Hematopoietic multipotent progenitor cell treated with erythropoietin and hydrocortisone succinate and interleukin-3 and kit ligand, for 15 days (in vitro differentiated cells): ENCODE measurements at regions not wholly inside any gene's neighbourhood (a gene's known extent, or its start where the extent isn't known, plus 50 kb on each side); places are given as distances from the start of the nearest gene placed in this dataset.

Source experiments
- DNase-seq: peaks from one replicate; pipeline ENCODE4 v3.0.0-alpha.2; 2015; ENCODE audit warnings: low spot score

DNA sequence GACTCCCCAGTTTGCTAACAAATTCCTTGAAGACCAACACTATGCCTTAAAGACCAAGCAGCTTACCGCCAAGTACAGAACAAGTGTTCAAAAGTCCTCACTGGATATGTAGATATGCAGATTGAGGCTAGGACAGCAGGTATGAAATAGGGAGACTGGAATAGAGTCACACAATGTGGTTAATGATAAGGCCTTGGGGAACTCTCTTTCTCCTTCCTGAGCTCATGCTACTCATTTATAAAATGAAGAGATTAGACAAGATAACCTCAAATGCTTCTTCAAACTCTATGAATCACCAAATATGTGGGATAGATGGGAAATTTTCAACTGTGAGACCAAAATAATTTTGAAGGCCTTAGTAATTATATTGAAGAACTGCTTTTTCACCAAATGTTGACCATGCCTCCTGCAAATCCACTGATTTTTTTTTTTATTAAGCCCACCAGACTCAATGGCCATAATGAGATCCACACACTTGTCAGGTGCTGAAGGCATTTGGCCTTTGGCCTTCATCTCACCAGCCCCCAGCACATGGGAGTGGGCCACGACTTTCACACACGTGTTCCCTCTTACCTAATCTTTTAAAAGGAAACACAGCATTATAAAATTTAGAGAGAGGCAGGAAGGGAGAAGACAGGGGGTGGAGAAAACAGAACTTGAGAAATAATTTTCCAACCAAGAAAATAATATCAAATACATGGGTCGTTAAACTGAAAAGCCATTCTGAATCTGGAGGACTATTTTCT, 181.5 kb downstream of the EN1 start:
- no peak for DNase-seq

DNA sequence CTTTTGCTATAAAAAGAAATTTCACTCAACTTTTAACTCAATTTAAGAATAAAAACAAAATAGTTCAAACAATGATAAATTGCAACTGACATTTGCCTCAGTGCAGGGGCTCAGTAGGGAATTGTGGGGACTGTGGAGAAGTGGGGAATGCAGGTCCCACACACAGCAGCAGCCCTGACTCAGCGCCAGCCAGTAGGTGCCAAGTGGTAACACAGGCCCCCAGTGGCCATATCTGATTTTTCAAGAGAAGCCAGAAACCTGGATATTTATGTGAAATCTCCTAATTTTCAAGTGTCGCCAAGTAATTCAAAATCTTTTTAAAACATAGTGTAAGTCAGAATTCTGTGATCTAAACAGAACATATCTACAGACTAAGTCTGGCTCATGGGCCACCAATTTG, 186.3 kb downstream of the EN1 start:
- DNase-seq = no peak

DNA sequence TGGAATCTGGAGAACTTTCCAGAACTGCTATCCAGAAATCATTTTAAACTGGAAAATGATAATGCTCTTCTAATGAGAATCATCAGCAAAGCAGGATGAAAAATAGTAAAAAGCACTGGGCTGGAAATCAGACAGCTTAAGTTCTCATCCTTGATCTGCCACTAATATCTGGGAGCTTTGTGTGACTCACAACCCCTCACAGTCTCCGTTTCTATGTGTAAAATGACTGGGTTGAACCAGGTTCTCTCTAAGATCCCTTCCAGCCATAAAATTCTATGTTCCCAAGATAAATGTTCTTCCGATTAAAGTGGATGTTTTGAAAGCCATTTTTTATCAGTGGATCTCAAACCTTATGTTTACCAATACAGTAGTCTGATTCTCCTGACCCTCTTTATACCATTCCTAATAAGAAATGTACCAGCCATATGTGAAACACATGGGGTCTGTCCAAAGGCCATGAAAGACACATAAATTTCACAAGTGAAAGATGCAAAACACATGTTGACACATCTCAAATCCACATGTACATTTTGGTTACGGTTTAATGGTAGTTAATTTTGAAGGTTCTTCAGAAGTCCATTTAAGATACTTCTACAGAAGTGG, 188.8 kb downstream of the EN1 start:
- DNase-seq = no peak

DNA sequence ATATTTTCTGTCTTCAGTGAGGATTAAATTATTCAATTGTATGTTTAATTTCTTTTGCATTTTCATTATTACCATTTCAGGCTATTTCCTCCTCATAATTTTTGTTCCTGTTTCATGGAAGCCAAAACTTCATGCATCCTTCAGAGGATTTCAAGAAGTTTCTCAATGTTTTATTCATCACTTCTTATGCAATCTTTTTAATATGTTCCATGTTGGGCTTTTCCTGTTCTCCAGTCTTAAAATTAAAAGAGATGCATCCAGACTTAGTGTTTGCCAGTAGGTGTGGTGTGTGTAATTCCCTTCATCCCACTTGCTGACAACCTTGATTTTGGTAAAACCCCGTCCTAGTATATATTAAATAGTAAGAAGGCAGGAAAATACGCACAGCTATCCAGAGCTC, 190.0 kb downstream of the EN1 start:
- no peak for DNase-seq

- no peak for DNase-seq
Measured at GRCh38 chr2:118654945-118655344, 192.5 kb downstream of the EN1 start.

- no peak for DNase-seq
Measured at GRCh38 chr2:118650327-118650726, 197.1 kb downstream of the EN1 start.

DNA sequence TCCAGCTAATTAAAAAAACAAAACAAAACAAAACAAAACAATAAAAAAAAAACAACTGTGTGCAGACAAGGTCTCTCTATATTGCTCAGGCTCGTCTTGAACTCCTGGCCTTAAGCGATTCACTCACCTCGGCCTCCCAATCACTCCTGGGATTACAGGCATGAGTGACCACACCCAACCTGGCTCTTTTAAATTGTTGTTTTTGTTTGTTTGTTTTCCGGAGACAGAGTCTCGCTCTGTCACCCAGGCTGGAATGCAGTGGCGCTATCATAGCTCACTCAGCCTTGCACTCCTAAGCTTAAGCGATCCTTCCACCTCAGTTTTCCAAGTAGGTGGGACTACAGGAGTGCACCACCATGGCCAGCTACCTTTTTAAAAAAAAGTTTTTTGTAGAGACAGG, 201.6 kb downstream of the EN1 start:
- DNase-seq = no peak

GRCh38 chr2:118644190-118644589, 203.3 kb downstream of the EN1 start:
- no peak for DNase-seq

- DNase-seq = no peak
Measured at GRCh38 chr2:118643294-118643693, 204.2 kb downstream of the EN1 start.

GRCh38 chr2:118642501-118642900, 204.9 kb downstream of the EN1 start:
- DNase-seq = no peak

DNA sequence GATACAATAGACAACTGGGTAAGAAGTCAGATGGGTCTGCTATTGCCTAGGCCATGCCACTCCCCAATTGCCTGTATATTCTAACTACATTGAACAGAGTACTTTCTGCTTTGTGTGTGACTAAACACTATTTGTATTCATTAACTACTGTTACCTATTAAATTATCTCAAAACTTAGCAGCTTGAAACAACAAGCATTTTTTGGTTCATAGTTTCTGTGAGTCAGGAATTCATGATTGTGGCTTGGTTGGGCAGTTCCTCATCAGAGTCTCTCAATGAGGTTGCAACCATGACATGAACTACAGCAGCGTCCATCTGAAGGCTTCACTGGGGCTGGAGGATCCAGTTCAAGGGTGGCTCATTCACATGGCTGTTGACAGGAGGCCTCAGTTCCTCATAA, 205.7 kb downstream of the EN1 start:
- DNase-seq = no peak

DNA sequence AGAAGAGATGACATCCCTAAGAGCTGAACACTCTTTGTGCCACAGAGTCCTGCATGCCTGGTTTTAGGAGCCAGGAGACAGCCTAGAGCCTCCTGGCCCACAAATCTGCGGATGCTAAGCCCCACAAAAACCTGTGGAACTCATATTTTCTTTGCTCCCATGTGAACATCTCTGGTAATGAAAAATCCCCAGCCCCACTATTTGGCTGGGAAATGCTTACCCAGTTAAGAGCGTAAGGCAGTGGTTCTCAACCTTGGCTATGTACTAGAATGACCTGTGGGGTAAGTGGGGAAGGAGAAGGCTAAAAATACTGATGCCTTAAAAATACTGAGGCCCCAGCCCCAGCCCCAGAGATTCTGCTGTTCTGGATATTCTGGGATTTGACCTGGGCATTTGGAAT, 208.1 kb downstream of the EN1 start:
- DNase-seq = no peak

DNA sequence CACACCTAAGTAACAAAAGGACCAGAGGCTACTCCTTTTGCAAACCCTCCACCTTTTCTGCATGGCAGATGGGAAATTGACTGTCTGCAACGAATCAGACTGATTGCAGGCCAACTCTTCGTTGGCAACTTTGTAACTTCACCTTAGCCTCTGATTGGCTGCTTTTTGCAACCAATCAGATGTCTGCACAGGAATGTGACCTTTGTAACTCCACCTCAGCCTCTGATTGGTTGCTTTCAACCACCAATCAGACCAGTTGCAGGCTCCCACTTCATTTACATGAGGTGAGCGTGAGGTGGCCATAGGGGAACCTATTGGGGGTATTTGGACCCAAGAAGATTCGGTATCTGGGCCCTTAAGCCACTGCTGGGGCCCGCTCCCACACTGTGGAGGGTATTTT, 209.0 kb downstream of the EN1 start:
- DNase-seq = no peak

DNA sequence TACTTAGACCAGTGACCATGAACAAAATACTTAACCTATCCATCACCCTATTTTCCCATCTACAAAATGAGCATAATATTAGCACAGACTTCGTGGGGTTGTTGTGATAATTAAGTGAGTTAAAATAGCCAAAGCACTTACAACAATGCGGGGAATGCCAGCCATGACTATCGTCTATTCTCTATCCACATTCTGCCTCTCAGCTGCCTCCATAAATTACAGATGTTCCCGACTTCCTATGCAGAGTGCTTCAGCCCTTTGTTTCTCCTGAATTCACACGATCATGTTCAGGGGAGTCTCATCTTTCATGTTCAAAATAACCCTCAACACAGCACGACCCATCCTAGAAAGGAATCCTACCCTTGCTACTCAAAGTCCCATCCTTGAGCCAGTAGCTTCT, 211.6 kb downstream of the EN1 start:
- DNase-seq = no peak

DNA sequence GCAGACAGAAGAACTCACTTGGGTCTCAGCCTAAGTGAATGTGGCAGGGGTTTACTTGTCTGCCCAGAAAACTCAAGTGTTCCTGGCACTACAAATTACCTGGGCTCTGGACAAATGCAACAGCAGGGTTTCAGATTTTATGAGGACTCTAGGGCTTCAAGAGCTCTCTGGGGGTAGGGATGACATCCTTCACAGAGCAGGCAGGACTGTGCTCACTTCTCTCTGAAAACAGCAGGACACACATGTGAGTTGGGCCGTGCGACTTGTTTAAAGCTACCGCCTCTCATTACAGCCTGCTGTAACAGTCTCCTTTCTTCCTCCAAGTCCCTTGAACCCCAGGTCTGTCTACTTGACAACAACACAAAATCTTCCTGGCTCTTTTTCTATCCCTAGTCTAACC, 212.6 kb downstream of the EN1 start:
- no peak for DNase-seq

- DNase-seq = no peak
Measured at GRCh38 chr2:118633371-118634018, 214.0 kb downstream of the EN1 start.

DNA sequence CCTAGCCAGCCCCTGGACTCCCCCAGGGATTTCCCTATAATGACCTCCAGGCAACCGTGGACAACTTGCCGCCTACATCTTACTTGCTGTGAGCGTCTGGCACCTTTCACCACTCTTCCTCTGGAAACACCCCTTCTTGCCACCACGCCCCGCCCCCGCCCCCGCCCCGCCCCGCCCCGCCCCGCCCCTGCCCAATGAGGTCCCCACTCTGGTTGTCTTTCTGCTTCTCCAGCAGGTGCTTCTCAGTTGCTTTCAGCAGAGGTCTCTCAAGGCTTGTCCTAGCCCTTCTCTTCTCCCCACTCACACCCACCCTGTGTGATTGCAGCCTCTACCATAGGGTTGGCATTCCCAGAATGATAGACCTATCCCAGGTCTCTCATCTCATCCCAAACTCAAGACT, 214.5 kb downstream of the EN1 start:
- DNase-seq = no peak

DNA sequence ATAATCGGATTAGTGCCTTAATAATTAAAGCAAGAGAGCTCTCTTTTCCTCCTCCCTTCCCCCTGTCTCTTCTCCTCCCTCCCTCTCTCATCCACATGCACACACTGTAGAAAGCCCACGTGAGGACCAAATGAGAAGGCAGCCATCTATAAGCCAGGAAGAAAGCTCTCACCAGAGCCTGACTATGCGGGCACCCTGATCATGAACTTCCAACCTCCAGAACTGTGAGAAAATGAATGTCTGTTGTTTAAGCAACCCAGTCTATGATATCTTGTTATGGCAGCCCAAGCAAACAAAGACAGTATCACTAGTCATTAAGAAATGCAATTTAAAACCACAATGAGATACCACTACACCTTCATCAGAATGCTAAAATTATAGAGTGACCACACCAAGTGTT, 220.3 kb downstream of the EN1 start:
- no peak for DNase-seq

GRCh38 chr2:118622913-118623312, 224.5 kb downstream of the EN1 start:
- DNase-seq = no peak

DNA sequence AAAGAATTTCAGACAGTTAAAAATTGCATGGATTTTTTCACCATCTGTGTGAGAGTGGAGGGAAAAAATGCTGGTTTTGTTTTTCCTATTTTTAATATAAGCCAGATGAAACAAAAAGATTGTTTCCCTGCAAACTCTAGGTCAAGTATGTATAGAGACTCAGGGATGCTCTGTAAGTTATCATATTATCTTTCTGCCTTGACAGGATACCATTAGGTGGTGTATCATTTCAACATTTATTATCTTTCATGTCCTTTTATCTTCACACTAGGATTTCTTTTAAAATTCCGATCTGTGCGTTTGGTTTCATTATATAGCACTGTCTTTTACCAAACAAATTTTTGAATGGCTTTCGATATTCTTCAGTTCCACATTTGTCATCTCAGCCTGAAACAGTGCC, 225.3 kb downstream of the EN1 start:
- no peak for DNase-seq

GRCh38 chr2:118618279-118618678, 229.2 kb downstream of the EN1 start:
- DNase-seq = no peak

DNA sequence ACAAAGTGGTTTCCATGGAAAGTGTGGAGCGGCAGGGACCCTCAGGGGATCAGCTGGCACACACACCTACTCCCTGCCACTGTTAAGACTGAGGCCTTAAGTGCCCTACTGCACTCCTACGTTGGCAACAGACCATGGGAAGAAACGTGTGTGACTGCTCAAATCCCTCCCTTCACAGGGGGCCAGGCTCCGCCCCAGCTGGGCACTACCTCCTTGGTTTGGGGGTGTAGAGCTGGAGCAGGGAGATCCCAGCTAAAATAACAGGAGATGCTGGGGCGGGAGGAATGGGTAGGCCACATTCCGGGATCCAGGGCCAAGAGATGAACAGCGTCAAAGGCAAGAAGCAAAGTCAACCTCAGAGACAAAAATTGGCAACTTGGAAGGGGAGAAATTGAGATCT, 231.0 kb downstream of the EN1 start:
- DNase-seq = no peak

DNA sequence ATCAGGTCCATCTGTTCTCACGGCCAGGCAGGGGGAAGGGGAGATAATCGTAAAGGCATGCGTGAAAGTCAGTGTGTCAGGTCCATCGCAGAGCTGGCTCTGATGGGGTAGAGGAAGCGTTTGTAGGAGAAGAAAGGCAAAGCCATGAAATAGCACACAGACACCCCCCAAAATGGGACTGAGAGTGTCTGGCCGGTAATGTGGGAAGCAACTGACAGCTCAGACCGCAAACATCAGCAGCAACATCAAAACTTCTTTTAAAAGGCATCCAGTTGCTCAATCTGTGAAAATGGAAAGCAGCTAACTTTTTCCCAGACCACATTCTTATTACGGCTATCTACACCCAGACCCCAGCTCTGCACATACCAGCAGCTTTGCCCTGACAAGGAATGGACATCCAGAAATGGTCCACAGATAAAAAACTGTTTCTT, 232.6 kb downstream of the EN1 start:
- no peak for DNase-seq

DNA sequence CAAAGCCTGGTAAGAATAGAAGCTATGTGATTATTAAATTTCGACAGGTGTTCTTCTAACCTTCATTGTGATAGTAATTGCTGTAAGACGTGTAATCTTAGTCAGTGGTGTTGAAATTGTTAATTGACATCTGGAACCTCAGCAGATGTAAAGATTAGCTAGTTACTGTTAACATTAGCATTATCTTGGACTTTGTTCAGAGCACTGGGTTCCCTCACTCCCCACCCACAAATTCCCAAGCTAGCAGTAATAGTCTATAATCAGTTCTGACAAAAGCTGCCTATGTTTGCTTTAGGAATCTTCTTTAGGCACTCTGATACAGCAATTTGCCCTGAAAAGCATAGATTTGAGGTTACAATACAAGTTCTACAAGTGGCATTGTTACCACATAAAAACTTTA, 233.7 kb downstream of the EN1 start:
- no peak for DNase-seq
